Esophagus muscularis mucosa (tissue), 4 donors: ENCODE measurements at regions not wholly inside any gene's neighbourhood (a gene's known extent, or its start where the extent isn't known, plus 50 kb on each side); places are given as distances from the start of the nearest gene placed in this dataset.

ENCODE experiments used
- DNase-seq: peaks from one replicate; pipeline ENCODE4 v3.0.0-alpha.2; 2017; ENCODE audit errors: extremely low spot score
- H3K27ac ChIP-seq, 4 donors: fragments of 200-600 bp; sonication (generic); replicated peaks in 1 of 4; 1 replicate in 3 of 4; 2 replicates in 1 of 4; pipeline ENCODE4 v1.5.1; 2016 to 2019; ENCODE audit warnings: mild to moderate bottlenecking in 1 of 4
- H3K27me3 ChIP-seq, 4 donors: fragments of 200-600 bp; sonication (generic); one replicate each; pipeline versions ENCODE4 v1.5.1 to v1.6.0; 2016 to 2019
- H3K36me3 ChIP-seq, 4 donors: fragments of 200-600 bp; sonication (generic); one replicate each; pipeline ENCODE4 v1.5.1; 2016 to 2019
- H3K4me1 ChIP-seq, 4 donors: fragments of 200-600 bp; sonication (generic); one replicate each; pipeline ENCODE4 v1.5.1; 2016 to 2019
- H3K4me3 ChIP-seq, 4 donors: fragments of 200-600 bp; sonication (generic); 1 replicate in 2 of 4; 2 replicates in 2 of 4; pipeline ENCODE4 v1.5.1; 2016 to 2019; ENCODE audit warnings: mild to moderate bottlenecking in 4 of 4, moderate library complexity in 1 of 4
- H3K9me3 ChIP-seq, 4 donors: fragments of 200-600 bp; sonication (generic); 1 replicate in 3 of 4; 2 replicates in 1 of 4; pipeline ENCODE4 v1.5.1; 2016 to 2019
- EP300 ChIP-seq: sonication (generic); formaldehyde crosslinking; IDR thresholded peaks from one replicate; pipeline ENCODE4 v1.6.1; 2017; ENCODE audit warnings: antibody characterized with exemption
- POLR2A ChIP-seq: fragments of 450-650 bp; IDR thresholded peaks from one replicate; pipeline ENCODE4 v1.6.1; 2017; ENCODE audit warnings: antibody characterized with exemption, moderate library complexity, mild to moderate bottlenecking, low read depth
- POLR2AphosphoS5 ChIP-seq, 2 donors: sonication (generic); formaldehyde crosslinking; IDR thresholded peaks; one replicate each; pipeline ENCODE4 v1.6.1; 2017; ENCODE audit warnings: antibody characterized with exemption in 2 of 2
- WGBS: methylation state at CpG from one replicate; pipeline ENCODE4 v1.1.5; 2018; 5-methylcytosine and 5-hydroxymethylcytosine counted together
- intact Hi-C: fragments of 100-400 bp; cut with DNase I; formaldehyde crosslinking; loops from one replicate; pipeline ENCODE4 v1.15.1; 2023
- TF ChIP-seq, protein P1 (sequence below), 3 experiments: fragments of 200-600 bp in 2 of 3; fragments of 450-650 bp in 1 of 3; sonication (generic) in 2 of 3; IDR thresholded peaks; one replicate each; pipeline ENCODE4 v1.5.1; 2017 to 2019; ENCODE audit warnings: antibody characterized with exemption in 3 of 3, mild to moderate bottlenecking in 2 of 3, moderate library complexity in 1 of 3

GRCh38 chr15:80308002-80308401 is 56.0 kb upstream of the CTXND1 start:
- intact Hi-C loops, result no loop called here
- WGBS, result 89% methylated on average over 1 of the region's 11 CpGs
- H3K4me1 ChIP-seq, result no peaks in the 10 kb centered on the region
- H3K9me3 ChIP-seq, result no peaks in the 10 kb centered on the region
- no peak for DNase-seq
- peaks cover 0 to 15% (median 0%) of the 10 kb centered on the region in 4 donors for H3K27me3 ChIP-seq
- H3K4me3 ChIP-seq, result no peak overlapping the region
- no peaks in the 10 kb centered on the region for H3K36me3 ChIP-seq
- H3K27ac ChIP-seq, result no peak overlapping the region
- TF ChIP-seq EP300, result no peak
- no peak for TF ChIP-seq POLR2AphosphoS5 (IDR thresholded peaks at IDR 0.05)
- TF ChIP-seq, protein P1, sequence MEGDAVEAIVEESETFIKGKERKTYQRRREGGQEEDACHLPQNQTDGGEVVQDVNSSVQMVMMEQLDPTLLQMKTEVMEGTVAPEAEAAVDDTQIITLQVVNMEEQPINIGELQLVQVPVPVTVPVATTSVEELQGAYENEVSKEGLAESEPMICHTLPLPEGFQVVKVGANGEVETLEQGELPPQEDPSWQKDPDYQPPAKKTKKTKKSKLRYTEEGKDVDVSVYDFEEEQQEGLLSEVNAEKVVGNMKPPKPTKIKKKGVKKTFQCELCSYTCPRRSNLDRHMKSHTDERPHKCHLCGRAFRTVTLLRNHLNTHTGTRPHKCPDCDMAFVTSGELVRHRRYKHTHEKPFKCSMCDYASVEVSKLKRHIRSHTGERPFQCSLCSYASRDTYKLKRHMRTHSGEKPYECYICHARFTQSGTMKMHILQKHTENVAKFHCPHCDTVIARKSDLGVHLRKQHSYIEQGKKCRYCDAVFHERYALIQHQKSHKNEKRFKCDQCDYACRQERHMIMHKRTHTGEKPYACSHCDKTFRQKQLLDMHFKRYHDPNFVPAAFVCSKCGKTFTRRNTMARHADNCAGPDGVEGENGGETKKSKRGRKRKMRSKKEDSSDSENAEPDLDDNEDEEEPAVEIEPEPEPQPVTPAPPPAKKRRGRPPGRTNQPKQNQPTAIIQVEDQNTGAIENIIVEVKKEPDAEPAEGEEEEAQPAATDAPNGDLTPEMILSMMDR (IDR thresholded peaks at IDR 0.05), result no peak
- TF ChIP-seq POLR2A, result no peak

DNA sequence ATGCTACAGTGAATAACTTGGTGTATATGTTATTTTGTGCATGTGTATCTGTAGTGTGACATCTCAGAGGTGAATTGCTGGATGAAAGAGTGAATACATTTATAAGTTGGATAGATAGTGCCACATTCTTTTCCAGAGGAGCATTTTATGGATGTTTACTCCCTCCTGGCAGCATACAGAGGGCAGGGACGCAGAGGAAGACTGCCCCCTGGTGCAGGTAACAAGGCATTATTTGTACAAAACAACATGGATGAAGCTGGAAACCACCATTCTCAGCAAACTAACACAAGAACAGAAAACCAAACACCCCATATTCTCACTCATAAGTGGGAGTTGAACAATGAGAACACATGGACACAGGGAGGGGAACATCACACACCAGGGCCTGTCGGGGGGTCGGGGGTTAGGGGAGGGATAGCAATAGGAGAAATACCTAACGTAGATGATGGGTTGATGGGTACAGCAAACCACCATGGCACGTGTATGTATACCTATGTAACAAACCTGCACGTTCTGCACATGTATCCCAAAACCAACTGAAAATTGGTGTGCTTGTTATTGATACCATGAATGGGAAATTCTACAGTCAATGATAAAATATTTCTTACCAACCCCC is 57.9 kb upstream of the CTXND1 start:
- H3K4me1 ChIP-seq, result no peaks in the 10 kb centered on the region
- no peak overlapping the region for H3K4me3 ChIP-seq
- TF ChIP-seq, protein P1 (IDR thresholded peaks at IDR 0.05), result peak in 1 of 3 experiments; percentile 8
- TF ChIP-seq EP300, result no peak
- WGBS, result 68% methylated on average over 6 of the region's 6 CpGs
- H3K27ac ChIP-seq, result no peak overlapping the region
- no peak for DNase-seq
- H3K27me3 ChIP-seq, result peaks cover 0 to 22% (median 1%) of the 10 kb centered on the region in 4 donors
- no peaks in the 10 kb centered on the region for H3K9me3 ChIP-seq
- H3K36me3 ChIP-seq, result no peaks in the 10 kb centered on the region
- intact Hi-C loops, result no loop called here

GRCh38 chr15:80310776-80311175 is 58.8 kb upstream of the CTXND1 start:
- H3K27ac ChIP-seq, result no peak overlapping the region
- 72% methylated on average over 7 of the region's 7 CpGs for WGBS
- H3K27me3 ChIP-seq, result peaks cover 0 to 27% (median 1%) of the 10 kb centered on the region in 4 donors
- intact Hi-C loops, result no loop called here
- TF ChIP-seq POLR2AphosphoS5 (IDR thresholded peaks at IDR 0.05), result no peak
- no peak for TF ChIP-seq EP300
- TF ChIP-seq, protein P1 (IDR thresholded peaks at IDR 0.05), result no peak
- TF ChIP-seq POLR2A, result no peak
- DNase-seq, result no peak
- no peaks in the 10 kb centered on the region for H3K4me1 ChIP-seq
- H3K36me3 ChIP-seq, result no peaks in the 10 kb centered on the region
- H3K4me3 ChIP-seq, result no peak overlapping the region
- no peaks in the 10 kb centered on the region for H3K9me3 ChIP-seq

DNA sequence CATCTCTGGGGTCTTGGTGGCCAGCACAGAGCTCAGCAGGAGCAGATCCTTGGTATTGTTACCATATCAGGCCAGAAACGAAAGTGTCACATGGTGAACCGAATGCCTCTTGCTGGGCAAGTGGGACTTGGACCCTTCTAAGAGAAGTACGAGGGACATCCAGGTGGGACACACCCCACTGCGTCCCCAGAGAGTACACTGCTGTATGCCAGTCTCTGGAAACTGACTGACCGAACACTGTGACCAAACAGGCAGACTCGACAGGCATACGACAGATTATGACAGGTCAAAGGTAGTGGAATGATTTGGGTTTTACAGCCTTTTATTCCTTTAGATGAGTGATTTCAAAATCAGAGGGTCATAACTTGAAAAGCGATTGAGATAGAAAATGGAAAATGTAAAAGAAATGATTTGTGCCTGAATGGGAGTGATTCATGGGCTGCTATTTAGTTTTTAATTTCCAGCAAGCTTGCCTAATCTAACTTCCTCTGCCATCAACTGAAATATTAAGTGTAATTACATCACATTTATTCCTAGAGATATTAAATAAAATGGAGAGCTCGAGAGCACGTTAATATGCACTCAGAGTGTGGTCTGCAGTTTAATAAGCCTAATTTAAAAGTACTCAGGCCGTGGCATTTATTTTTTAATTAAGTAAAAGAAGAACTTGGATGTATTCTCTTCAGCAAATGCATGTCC is 63.4 kb upstream of the CTXND1 start:
- H3K4me1 ChIP-seq, result no peaks in the 10 kb centered on the region
- intact Hi-C loops, result no loop called here
- H3K9me3 ChIP-seq, result no peaks in the 10 kb centered on the region
- H3K4me3 ChIP-seq, result no peak overlapping the region
- no peaks in the 10 kb centered on the region for H3K36me3 ChIP-seq
- 86% methylated on average over 11 of the region's 11 CpGs for WGBS
- TF ChIP-seq, protein P1 (IDR thresholded peaks at IDR 0.05), result no peak
- TF ChIP-seq EP300 (no peak), POLR2A (no peak), POLR2AphosphoS5 (IDR thresholded peaks at IDR 0.05) (no peak)
- no peak for DNase-seq
- peaks cover 0 to 22% (median 1%) of the 10 kb centered on the region in 4 donors for H3K27me3 ChIP-seq
- H3K27ac ChIP-seq, result no peak overlapping the region
